H9 (cell line): ENCODE measurements at regions not wholly inside any gene's neighbourhood (a gene's known extent, or its start where the extent isn't known, plus 50 kb on each side); places are given as distances from the start of the nearest gene placed in this dataset.

Experiments used
- DNase-seq: peaks from one replicate; pipeline ENCODE4 v3.0.0-alpha.2; 2017
- H2AFZ ChIP-seq: one replicate; pipeline ENCODE4 v1.6.1; 2013; ENCODE audit warnings: mild to moderate bottlenecking, low read length, control low read depth, moderate library complexity
- H2AK5ac ChIP-seq: 2 replicates; pipeline ENCODE4 v1.6.1; 2013; ENCODE audit warnings: low read length, control low read depth, mixed read lengths; ENCODE audit not compliant: insufficient read length
- H2BK120ac ChIP-seq: one replicate; pipeline ENCODE4 v1.6.1; 2013; ENCODE audit warnings: low read depth, mild to moderate bottlenecking, low read length, control low read depth, inconsistent platforms; ENCODE audit not compliant: poor library complexity, severe bottlenecking
- H2BK12ac ChIP-seq: 2 replicates; pipeline ENCODE4 v1.6.1; 2013; ENCODE audit warnings: low read length, control low read depth, mixed read lengths, low read depth; ENCODE audit not compliant: insufficient read length
- H2BK15ac ChIP-seq: 2 replicates; pipeline ENCODE4 v1.6.1; 2013; ENCODE audit warnings: low read depth, low read length, control low read depth
- H2BK20ac ChIP-seq: one replicate; pipeline ENCODE4 v1.6.1; 2013; ENCODE audit warnings: low read depth, mild to moderate bottlenecking, low read length, control low read depth, inconsistent platforms; ENCODE audit not compliant: poor library complexity, severe bottlenecking
- H2BK5ac ChIP-seq: 2 replicates; pipeline ENCODE4 v1.6.1; 2013; ENCODE audit warnings: low read length, control low read depth, mixed read lengths; ENCODE audit not compliant: insufficient read length
- H3K14ac ChIP-seq: 2 replicates; pipeline ENCODE4 v1.6.1; 2013; ENCODE audit warnings: low read length, control low read depth; ENCODE audit not compliant: insufficient read depth
- H3K18ac ChIP-seq: 2 replicates; pipeline ENCODE4 v1.6.1; 2013; ENCODE audit warnings: low read depth, mild to moderate bottlenecking, mixed read lengths, low read length, control low read depth; ENCODE audit not compliant: insufficient read length
- H3K23ac ChIP-seq: 2 replicates; pipeline ENCODE4 v1.6.1; 2013; ENCODE audit warnings: low read length, control low read depth, mixed read lengths, low read depth; ENCODE audit not compliant: insufficient read length
- H3K23me2 ChIP-seq: 2 replicates; pipeline ENCODE4 v1.6.1; 2013; ENCODE audit warnings: low read depth, mild to moderate bottlenecking, mixed read lengths, low read length, control low read depth; ENCODE audit not compliant: insufficient read length, poor library complexity, severe bottlenecking
- H3K27ac ChIP-seq: 2 replicates; pipeline ENCODE4 v1.5.1; 2013; ENCODE audit warnings: low read length, control low read depth, mixed read lengths, low read depth; ENCODE audit not compliant: insufficient read length
- H3K27me3 ChIP-seq: 2 replicates; pipeline ENCODE4 v1.6.1; 2013; ENCODE audit warnings: low read length, control low read depth, inconsistent platforms; ENCODE audit not compliant: insufficient read depth
- H3K4ac ChIP-seq: 2 replicates; pipeline ENCODE4 v1.6.1; 2013; ENCODE audit warnings: low read depth, mild to moderate bottlenecking, control low read depth, inconsistent platforms, low read length, moderate library complexity
- H3K4me1 ChIP-seq: 2 replicates; pipeline ENCODE4 v1.6.1; 2013; ENCODE audit warnings: low read length, control low read depth, inconsistent platforms; ENCODE audit not compliant: insufficient read depth
- H3K4me2 ChIP-seq: 2 replicates; pipeline ENCODE4 v1.6.1; 2013; ENCODE audit warnings: low read length, control low read depth, mixed read lengths; ENCODE audit not compliant: insufficient read length, insufficient read depth
- H3K56ac ChIP-seq: 2 replicates; pipeline ENCODE4 v1.6.1; 2013; ENCODE audit warnings: low read depth, mild to moderate bottlenecking, mixed read lengths, low read length, control low read depth; ENCODE audit not compliant: insufficient read length
- H3K79me1 ChIP-seq: 2 replicates; pipeline ENCODE4 v1.6.1; 2013; ENCODE audit warnings: low read depth, mild to moderate bottlenecking, moderate library complexity, low read length, control low read depth, inconsistent platforms; ENCODE audit not compliant: insufficient read depth, poor library complexity, severe bottlenecking
- H3K79me2 ChIP-seq: 2 replicates; pipeline ENCODE4 v1.6.1; 2013; ENCODE audit warnings: low read length, control low read depth, inconsistent platforms; ENCODE audit not compliant: insufficient read depth
- H3K9ac ChIP-seq: 2 replicates; pipeline ENCODE4 v1.6.1; 2013; ENCODE audit warnings: low read length, control low read depth, mixed read lengths; ENCODE audit not compliant: insufficient read length; ENCODE audit errors: extremely low read depth
- H3K9me3 ChIP-seq: one replicate; pipeline ENCODE4 v1.6.1; 2013; ENCODE audit warnings: low read depth, low read length, inconsistent platforms; ENCODE audit not compliant: control insufficient read depth
- H3T11ph ChIP-seq: one replicate; pipeline ENCODE4 v1.6.1; 2013; ENCODE audit warnings: mild to moderate bottlenecking, low read length, control low read depth, inconsistent platforms
- H4K20me1 ChIP-seq: one replicate; pipeline ENCODE4 v1.6.1; 2013; ENCODE audit not compliant: control insufficient read depth, insufficient read length, insufficient read depth
- H4K5ac ChIP-seq: 2 replicates; pipeline ENCODE4 v1.6.1; 2013; ENCODE audit warnings: low read depth, mild to moderate bottlenecking, mixed read lengths, low read length, control low read depth; ENCODE audit not compliant: insufficient read length
- H4K8ac ChIP-seq: replicated peaks from 2 replicates; pipeline ENCODE4 v1.6.1; 2013; ENCODE audit warnings: low read length, control low read depth, mixed read lengths, low read depth; ENCODE audit not compliant: insufficient read length
- H4K91ac ChIP-seq: 2 replicates; pipeline ENCODE4 v1.6.1; 2013; ENCODE audit warnings: low read depth, mild to moderate bottlenecking, moderate library complexity, mixed read lengths, low read length, control low read depth; ENCODE audit not compliant: insufficient read length
- H3K27ac Mint-ChIP-seq, 3 experiments: 2 replicates in 2 of 3; 3 replicates in 1 of 3; pipeline ENCODE4 v1.8.0; 2020 to 2021; ENCODE audit warnings: mixed read lengths in 3 of 3, mild to moderate bottlenecking in 1 of 3, moderate library complexity in 1 of 3
- H3K27me3 Mint-ChIP-seq: 2 replicates; pipeline ENCODE4 v1.8.0; 2021; ENCODE audit warnings: low read depth, mild to moderate bottlenecking, moderate library complexity, mixed read lengths
- H3K36me3 Mint-ChIP-seq, 3 experiments: 2 replicates in 2 of 3; 3 replicates in 1 of 3; pipeline ENCODE4 v1.8.0; 2020 to 2021; ENCODE audit warnings: low read depth in 3 of 3, mixed read lengths in 3 of 3; ENCODE audit not compliant: insufficient read depth in 1 of 3
- H3K4me1 Mint-ChIP-seq, 2 experiments: 2 replicates each; pipeline ENCODE4 v1.8.0; 2020; ENCODE audit warnings: mixed read lengths in 2 of 2
- H3K4me3 Mint-ChIP-seq, 2 experiments: 2 replicates in 1 of 2; 3 replicates in 1 of 2; pipeline ENCODE4 v1.8.0; 2020 to 2021; ENCODE audit warnings: mild to moderate bottlenecking in 2 of 2, mixed read lengths in 2 of 2, moderate library complexity in 1 of 2
- H3K9me3 Mint-ChIP-seq, 2 experiments: 2 replicates in 1 of 2; 3 replicates in 1 of 2; pipeline ENCODE4 v1.8.0; 2020; ENCODE audit warnings: mild to moderate bottlenecking in 2 of 2, mixed read lengths in 2 of 2, moderate library complexity in 1 of 2
- WGBS: extraction: QIAGEN DNeasy Blood & Tissue Kit; methylation state at CpG from one replicate; pipeline ENCODE4 v1.1.7; 2013; ENCODE audit warnings: missing lambda C conversion rate, low lambda C conversion rate, mixed read lengths; ENCODE audit not compliant: insufficient read length; ENCODE audit errors: extremely low coverage; 5-methylcytosine and 5-hydroxymethylcytosine counted together
- TF ChIP-seq, protein P1 (sequence below): fragments of 200-600 bp; sonication (generic); conservative IDR thresholded peaks from 3 replicates; pipeline ENCODE4 v1.8.0; 2021; ENCODE audit warnings: antibody characterized with exemption, mild to moderate bottlenecking

DNA sequence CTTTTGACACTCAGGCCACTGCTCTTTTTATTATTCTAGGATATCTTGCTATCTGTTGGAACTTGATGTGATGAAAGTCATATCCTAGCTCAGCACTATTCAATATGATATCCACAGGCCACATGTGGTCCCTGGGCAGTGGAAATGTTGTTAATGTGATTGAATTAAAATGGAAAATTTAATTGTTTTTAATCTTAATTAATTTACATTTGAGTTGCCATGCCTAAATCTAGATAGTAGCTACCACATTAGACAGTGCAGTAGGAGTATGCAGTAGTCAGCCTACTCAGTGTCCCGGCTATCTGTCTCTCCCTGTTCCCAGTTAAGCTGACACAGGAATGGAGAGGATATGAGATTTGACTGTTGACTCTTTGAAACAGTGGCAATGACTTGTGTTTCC, 460.2 kb downstream of the GBE1 start:
- no peaks in the 10 kb centered on the region for H3K36me3 Mint-ChIP-seq
- no peak overlapping the region for H3K18ac ChIP-seq
- H3K23ac ChIP-seq = no peak overlapping the region
- H3K56ac ChIP-seq = no peak overlapping the region
- no peaks in the 10 kb centered on the region; the same call in 1 of the 2 replicates for H3K4me1 ChIP-seq
- TF ChIP-seq, protein P1, sequence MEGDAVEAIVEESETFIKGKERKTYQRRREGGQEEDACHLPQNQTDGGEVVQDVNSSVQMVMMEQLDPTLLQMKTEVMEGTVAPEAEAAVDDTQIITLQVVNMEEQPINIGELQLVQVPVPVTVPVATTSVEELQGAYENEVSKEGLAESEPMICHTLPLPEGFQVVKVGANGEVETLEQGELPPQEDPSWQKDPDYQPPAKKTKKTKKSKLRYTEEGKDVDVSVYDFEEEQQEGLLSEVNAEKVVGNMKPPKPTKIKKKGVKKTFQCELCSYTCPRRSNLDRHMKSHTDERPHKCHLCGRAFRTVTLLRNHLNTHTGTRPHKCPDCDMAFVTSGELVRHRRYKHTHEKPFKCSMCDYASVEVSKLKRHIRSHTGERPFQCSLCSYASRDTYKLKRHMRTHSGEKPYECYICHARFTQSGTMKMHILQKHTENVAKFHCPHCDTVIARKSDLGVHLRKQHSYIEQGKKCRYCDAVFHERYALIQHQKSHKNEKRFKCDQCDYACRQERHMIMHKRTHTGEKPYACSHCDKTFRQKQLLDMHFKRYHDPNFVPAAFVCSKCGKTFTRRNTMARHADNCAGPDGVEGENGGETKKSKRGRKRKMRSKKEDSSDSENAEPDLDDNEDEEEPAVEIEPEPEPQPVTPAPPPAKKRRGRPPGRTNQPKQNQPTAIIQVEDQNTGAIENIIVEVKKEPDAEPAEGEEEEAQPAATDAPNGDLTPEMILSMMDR = no peak
- H4K8ac ChIP-seq = no peak overlapping the region
- H2BK20ac ChIP-seq = no peak overlapping the region
- no peaks in the 10 kb centered on the region for H3K79me1 ChIP-seq
- no peak overlapping the region for H3K27ac Mint-ChIP-seq
- H2AK5ac ChIP-seq = no peak overlapping the region
- no peak overlapping the region for H4K5ac ChIP-seq
- H3K4ac ChIP-seq = no peak overlapping the region
- H3K9ac ChIP-seq = no peak overlapping the region
- H4K91ac ChIP-seq = no peak overlapping the region
- H3K4me1 Mint-ChIP-seq = no peaks in the 10 kb centered on the region
- no peak overlapping the region for H3T11ph ChIP-seq
- no peak overlapping the region for H3K4me3 Mint-ChIP-seq
- H2AFZ ChIP-seq = no peak overlapping the region
- no peak overlapping the region for H3K4me2 ChIP-seq
- no peak overlapping the region for H3K14ac ChIP-seq
- H2BK12ac ChIP-seq = no peak overlapping the region
- no peak for DNase-seq
- H3K9me3 ChIP-seq = no peaks in the 10 kb centered on the region
- no peak overlapping the region for H3K27ac ChIP-seq
- H2BK120ac ChIP-seq = no peak overlapping the region
- no CpG with 5 or more reads among the region's 1 CpG for WGBS
- no peaks in the 10 kb centered on the region for H3K9me3 Mint-ChIP-seq
- no peaks in the 10 kb centered on the region for H3K27me3 ChIP-seq
- no peaks in the 10 kb centered on the region for H4K20me1 ChIP-seq
- H3K79me2 ChIP-seq = no peaks in the 10 kb centered on the region
- no peaks in the 10 kb centered on the region for H3K23me2 ChIP-seq
- H2BK15ac ChIP-seq = no peak overlapping the region
- no peak overlapping the region for H2BK5ac ChIP-seq
- H3K27me3 Mint-ChIP-seq = no peaks in the 10 kb centered on the region
